GM21381 (cell line): ENCODE measurements at regions not wholly inside any gene's neighbourhood (a gene's known extent, or its start where the extent isn't known, plus 50 kb on each side); places are given as distances from the start of the nearest gene placed in this dataset.

Experiments used
- ATAC-seq: cut with Tn5 transposase; IDR thresholded peaks from one replicate; pipeline ENCODE4 v1.9.1; 2021; ENCODE audit warnings: mild to moderate bottlenecking, moderate library complexity; ENCODE audit not compliant: unreplicated experiment

DNA sequence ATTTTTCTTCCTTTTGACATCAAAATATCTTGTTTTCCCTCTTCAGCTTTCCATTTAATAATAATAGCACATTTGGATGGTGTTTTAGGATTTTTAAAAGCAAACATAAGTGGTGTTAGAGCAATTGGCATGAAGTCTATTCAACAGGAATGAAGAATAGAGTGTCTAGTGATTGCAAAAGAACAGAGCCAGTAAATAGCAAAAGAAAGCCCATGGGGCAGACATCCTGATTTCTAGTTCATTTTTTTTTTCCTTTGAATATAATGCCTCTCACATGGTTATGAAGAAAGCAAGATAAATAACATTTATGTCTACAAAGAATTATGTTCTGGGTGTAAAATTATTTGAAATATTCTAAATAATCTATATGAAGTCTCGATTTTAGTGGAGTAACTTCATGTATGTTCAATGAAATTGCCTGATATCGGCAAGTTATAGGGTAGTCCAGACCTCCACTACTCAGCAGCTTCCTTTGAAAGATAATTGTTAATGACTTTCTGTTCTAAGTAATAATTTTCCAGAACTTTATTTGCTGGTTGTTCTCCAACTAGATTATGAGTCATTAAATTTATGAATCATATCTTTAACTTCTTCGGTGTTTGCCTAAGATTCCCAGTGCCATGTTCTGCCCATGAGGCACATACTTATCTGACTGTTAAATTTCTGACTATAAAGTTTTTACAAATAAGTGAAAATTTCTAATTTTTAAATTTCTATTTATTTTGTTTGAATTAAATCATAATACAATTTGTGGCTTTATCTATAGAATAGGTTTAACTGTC lies 587.9 kb downstream of the TLL1 start:
- ATAC-seq = no peak

DNA sequence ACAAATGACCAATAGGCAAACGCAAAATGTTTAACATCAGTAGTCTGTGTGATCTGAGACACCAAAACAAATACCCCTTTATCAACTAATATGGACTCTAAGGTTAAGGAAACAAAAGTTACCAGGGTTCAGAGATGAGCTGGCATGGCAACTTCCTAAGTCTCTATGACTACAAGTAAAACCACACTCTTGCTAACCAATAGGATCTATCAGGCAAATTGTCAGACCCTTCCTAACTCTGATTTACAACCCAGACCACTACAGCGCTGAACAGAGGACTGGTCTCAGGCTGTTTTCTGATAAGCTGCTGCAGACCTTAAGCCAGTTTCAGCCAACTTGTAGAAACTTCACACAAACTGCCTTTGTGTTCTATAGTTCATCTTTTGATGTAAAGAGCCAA lies 608.0 kb downstream of the TLL1 start:
- no peak for ATAC-seq

DNA sequence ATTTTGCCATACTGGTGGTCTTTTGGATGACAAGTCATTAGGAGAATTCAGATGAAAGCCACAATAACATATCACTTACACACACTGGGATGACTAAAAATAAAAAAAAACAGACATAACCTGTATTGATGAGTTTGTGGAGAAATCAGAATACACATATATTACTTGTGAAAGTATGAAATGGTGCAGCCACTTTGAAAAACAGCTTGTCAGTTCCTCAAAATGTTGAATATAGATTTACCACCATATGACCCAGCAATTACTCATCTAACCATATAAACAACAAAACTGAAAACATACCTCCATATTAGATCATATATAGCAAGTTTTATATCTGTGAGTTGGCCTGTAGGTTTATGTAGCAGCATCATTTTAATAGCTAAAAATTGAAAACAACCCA lies 608.7 kb downstream of the TLL1 start:
- no peak for ATAC-seq

- ATAC-seq = no peak
Observed at GRCh38 chr4:166482758-166483157, 609.7 kb downstream of the TLL1 start.

- no peak for ATAC-seq
Observed at GRCh38 chr4:166491635-166492034, 618.6 kb downstream of the TLL1 start.

DNA sequence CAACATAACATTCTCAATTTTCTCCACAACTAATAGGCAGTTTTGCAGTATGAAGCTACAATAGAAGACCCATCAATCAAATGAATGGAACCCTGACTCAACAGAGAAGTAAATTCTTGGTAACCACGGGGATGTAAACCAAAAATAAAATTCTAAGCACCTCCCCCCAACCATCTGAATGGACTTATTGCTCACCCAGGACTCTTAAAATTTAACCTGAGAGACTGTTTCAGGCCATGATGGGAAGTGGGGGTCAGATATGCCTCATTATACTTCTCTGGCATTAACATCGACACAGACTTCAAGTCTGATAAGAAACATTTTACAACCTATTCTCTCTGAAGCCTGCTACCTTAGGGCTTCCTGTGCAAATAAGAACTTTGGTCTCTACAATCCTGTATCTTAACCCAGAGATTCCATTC lies 620.9 kb downstream of the TLL1 start:
- ATAC-seq = no peak

- ATAC-seq = no peak
Observed at GRCh38 chr4:166498546-166498945, 625.5 kb downstream of the TLL1 start.

DNA sequence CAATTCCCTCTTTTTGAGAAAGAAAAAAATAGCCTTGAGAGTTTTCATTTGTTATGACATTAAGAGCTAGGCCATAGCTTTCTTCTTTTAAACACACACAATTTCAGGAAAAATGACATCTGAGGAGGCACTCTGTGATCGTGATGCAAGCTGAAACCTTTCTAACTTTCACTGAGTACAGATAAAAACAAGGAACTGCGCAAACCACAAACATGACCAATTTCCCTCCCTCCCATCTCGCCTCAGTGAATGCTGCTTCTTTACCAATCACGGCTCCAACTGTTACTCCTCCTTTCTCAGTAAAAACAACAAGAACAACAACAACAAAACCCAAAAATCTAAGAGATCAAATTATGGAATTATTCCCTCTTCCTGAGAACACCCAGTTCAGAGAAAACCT lies 626.8 kb downstream of the TLL1 start:
- ATAC-seq = no peak

DNA sequence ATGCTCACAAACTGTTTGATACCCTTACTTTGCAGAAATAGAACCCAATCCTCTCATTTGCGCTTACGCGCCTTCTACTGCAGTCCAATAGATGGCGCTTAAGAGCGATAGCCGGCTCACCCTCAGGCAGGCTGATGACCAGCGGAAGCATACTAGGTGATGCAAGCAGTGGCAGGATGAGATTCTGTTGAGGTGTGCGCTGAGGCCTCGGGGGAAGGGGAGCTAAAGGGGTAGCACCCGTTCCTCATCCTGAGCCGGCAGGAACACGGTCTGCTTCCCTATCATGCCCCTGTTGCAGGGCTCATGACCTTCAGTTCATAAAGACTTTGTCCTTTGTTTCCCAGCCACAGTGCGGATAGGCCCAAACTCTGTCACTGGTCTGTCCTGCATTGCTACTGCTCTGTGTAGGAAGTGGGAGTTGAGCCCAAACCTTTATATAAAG lies 628.9 kb downstream of the TLL1 start:
- ATAC-seq = no peak

- no peak for ATAC-seq
Observed at GRCh38 chr4:166502660-166503059, 629.6 kb downstream of the TLL1 start.

- no peak for ATAC-seq
Observed at GRCh38 chr4:166506051-166506450, 633.0 kb downstream of the TLL1 start.

DNA sequence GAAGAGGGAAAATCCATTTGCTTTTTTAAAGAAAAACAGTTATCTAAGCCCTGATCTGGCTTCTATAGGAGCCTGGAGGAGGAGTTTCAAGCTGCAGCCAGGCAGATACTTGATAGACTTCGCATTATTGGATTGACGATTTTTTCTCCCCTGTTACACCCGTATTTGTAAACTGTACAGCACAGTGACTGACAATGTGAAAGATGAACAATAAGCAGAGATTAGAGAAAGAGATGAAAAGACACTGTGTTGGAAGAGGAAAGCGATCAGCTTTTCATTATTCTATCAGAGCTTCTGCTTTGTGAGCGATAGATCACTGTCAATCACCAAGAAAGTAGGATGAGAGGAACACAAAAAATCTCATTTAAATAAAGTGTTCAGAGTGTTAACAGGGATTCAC lies 639.2 kb downstream of the TLL1 start:
- no peak for ATAC-seq

DNA sequence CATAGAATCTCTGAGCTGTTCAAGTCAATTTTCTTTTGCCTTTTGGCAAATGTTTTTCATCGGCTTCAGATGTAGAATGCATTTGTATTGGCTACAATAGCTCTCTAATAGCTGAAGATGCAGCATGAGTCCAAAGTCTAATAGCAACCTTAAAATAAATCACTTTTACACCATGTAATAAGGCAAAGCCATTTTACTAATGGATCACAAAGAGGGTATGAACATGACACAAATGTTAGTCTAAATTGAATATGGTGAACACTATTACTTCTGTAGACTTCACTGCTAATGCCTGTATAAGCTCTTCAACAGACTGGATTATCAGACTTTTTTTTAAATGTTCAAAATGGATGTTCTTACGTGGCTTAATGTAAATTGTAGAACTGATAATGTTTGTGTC lies 645.3 kb downstream of the TLL1 start:
- no peak for ATAC-seq

DNA sequence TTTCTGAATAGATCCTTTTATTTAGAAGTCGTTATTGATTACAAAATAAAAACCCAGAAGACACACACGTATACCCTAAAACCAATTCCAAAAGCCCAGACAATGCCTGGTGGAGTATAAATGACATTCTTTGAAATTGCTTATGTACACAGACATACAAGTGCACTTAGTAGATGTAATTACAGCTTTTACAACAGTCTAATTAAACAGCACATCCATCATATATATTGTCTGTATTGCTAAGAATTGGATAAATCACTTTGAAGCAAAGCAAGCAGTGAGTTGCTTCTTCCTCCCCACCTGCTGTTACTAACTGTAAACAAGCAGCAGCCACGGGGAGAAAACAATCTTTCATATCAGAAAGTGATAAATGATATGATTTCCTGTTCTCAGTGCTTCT lies 645.7 kb downstream of the TLL1 start:
- ATAC-seq = no peak

DNA sequence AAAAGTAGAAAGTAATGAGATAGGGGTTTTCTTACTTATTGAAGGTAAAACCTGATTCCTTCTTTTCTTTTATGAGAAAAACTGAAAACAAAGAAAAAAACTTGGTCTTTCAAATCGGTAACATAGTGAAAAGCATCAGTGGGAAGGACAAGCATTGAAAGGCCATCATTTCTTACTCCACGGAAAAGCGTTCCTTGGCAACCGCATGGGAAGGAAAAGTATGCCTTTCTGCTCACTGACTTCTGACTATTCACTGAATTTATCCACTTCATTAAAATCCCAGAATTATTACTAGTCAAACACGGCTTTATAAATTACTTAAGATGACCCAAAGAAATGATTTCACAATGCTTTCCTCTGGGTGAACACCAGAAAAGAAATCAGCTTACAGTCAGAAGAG lies 646.7 kb downstream of the TLL1 start:
- ATAC-seq = no peak

DNA sequence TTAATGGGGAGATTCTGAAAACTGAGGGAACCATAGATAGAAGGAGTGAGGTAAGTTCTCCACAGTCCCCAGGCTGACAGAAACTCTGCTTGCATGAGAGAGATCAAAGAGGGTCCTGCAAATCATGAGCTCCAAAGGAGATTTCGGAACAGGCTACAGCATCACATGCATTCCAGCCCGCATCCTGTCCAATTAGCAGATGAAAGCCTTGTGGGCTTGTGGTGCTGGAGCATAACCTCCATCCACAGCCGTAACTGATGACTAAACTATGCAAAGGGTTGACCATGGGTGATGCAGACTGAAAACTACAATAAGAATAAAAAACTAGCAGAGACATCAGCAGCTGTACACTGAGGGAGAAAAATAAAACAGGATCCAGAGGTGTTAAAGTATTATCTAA lies 654.5 kb downstream of the TLL1 start:
- ATAC-seq = no peak

GRCh38 chr4:166531703-166532102 lies 658.7 kb downstream of the TLL1 start:
- ATAC-seq = no peak

DNA sequence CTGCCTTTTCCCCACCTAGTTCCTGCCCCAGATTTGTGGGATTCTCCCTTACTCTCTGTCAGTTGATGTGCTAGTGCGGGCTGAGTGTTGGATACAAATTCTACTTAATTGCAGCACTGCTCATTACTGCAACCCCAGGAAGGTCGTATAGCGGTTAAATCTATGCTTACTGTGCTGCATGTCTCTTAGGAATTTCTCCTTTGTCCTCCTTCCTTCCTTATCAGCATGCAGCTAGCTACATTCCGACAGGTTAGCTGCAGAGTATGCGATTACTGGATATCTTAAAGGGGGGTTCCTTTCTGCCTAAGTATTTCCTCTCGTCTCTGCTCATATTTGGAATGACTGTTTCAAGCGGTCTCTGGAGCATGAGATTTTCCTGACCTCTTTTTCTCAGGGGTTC lies 662.8 kb downstream of the TLL1 start:
- ATAC-seq = no peak

- ATAC-seq = no peak
Observed at GRCh38 chr4:166538491-166539005, 665.5 kb downstream of the TLL1 start.

DNA sequence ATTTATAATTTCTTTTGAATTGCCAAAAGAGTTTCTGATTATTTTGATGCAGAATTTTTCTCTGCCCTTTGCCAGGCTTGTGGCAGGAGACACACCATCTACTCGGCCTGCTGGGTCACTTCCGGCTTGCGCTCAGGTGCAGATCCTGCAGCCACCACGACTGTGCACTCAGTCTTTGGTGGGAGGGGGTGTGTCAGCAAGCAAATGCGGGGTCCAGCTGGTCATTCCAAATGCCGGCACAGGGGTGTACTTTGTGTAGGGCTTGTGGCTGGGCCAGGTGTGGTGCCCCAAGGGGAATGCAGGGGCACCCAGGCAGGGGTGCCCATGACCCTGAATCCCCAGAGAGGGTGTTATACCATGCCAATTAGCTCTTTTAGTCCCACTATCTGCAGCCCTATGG lies 673.0 kb downstream of the TLL1 start:
- no peak for ATAC-seq

DNA sequence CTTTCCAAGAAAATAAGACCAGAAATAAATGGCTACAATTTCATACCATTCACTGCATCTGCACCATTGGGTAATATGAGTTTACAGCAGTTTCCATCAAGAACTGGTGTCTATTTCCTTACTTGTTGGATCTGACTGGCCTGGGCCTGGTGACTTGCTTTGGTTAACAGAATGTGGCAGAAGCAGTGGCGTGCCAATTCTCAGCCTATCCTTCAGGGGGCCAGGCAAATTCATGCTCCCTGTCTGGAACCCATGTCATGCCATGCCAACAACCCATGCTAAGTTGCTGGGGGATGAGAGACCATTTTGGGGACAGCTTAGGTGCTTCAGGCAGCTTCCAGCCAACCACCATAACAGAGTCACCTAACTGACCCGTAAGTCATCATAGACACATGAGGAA lies 656.7 kb downstream of the SPOCK3 start:
- ATAC-seq = no peak

DNA sequence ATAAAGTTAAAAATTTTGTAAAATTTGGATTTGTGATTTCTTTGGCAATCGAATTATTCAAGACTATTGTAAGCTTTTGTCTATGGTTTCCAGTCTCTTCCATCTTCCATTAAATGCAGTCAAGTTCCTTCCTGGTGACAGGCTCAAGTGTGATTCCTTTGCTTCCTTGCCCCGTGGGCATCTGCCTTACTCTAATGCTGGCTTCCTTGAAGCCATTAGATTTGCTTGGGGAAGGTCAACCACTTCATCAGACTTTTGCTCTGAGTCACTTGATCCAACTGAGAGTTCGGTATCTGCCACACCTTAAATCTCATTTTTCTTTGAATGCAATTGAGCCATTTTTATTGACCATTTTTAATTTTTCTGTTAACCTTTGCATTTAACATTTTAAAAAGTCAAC lies 648.8 kb downstream of the SPOCK3 start:
- ATAC-seq = no peak
